ENCODE measurements at regions not wholly inside any gene's neighbourhood (a gene's known extent, or its start where the extent isn't known, plus 50 kb on each side); places are given as distances from the start of the nearest gene placed in this dataset.

DNA sequence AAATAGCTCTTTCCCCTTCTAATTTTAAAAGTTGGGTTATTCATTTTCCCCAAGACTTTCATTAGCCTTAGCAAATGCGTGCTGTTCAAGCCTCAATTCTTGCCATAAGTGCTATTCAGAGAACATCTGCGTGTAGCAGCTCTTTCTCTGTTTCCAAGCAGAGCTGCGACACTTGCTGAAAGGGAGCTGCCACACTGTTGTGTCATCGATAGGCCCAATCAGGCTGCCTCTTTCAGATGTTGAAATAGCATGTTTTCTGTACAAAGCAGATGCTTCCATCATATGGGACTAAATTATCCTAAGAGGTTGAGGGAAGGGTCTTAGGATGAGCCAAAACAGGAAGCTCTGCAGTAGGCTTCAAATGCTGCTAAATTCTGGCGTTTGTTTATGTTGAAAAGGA is 220.9 kb upstream of the CDC14C start:
- Histone ChIP-seq H3K4me2 (no peak overlapping the region), H3K9me3 (no peaks in the 10 kb centered on the region), H3K27ac (no peak overlapping the region), H3K4me1 (no peaks in the 10 kb centered on the region), H3K4me3 (no peak overlapping the region)
- TF ChIP-seq JUN (IDR thresholded peaks at IDR 0.05), result no peak
- TF ChIP-seq, protein P1, sequence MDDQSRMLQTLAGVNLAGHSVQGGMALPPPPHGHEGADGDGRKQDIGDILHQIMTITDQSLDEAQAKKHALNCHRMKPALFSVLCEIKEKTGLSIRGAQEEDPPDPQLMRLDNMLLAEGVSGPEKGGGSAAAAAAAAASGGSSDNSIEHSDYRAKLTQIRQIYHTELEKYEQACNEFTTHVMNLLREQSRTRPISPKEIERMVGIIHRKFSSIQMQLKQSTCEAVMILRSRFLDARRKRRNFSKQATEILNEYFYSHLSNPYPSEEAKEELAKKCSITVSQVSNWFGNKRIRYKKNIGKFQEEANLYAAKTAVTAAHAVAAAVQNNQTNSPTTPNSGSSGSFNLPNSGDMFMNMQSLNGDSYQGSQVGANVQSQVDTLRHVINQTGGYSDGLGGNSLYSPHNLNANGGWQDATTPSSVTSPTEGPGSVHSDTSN (IDR thresholded peaks at IDR 0.05), result no peak
- TF ChIP-seq ZSCAN20 (CRISPR knock-in tag; IDR thresholded peaks at IDR 0.05), result no peak
- TF ChIP-seq, protein P2, sequence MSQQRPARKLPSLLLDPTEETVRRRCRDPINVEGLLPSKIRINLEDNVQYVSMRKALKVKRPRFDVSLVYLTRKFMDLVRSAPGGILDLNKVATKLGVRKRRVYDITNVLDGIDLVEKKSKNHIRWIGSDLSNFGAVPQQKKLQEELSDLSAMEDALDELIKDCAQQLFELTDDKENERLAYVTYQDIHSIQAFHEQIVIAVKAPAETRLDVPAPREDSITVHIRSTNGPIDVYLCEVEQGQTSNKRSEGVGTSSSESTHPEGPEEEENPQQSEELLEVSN (IDR thresholded peaks at IDR 0.05; ENCODE audit: borderline replicate concordance, low read depth), result no peak
- TF ChIP-seq BHLHE40 (IDR thresholded peaks at IDR 0.05; ENCODE audit: low read depth, low read length), result no peak
- TF ChIP-seq CEBPB (IDR thresholded peaks at IDR 0.05), result no peak
- TF ChIP-seq PHF8 (IDR thresholded peaks at IDR 0.05; ENCODE audit: borderline replicate concordance, low read depth), result no peak
- TF ChIP-seq, protein P3, sequence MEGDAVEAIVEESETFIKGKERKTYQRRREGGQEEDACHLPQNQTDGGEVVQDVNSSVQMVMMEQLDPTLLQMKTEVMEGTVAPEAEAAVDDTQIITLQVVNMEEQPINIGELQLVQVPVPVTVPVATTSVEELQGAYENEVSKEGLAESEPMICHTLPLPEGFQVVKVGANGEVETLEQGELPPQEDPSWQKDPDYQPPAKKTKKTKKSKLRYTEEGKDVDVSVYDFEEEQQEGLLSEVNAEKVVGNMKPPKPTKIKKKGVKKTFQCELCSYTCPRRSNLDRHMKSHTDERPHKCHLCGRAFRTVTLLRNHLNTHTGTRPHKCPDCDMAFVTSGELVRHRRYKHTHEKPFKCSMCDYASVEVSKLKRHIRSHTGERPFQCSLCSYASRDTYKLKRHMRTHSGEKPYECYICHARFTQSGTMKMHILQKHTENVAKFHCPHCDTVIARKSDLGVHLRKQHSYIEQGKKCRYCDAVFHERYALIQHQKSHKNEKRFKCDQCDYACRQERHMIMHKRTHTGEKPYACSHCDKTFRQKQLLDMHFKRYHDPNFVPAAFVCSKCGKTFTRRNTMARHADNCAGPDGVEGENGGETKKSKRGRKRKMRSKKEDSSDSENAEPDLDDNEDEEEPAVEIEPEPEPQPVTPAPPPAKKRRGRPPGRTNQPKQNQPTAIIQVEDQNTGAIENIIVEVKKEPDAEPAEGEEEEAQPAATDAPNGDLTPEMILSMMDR (IDR thresholded peaks at IDR 0.05), result no peak
- TF ChIP-seq HOXA7 (CRISPR knock-in tag; IDR thresholded peaks at IDR 0.05), result no peak
- TF ChIP-seq HOXB13 (CRISPR knock-in tag; IDR thresholded peaks at IDR 0.05; ENCODE audit: low read depth), result no peak
- no peak for TF ChIP-seq CBX8 (IDR thresholded peaks at IDR 0.05)
- no peak for TF ChIP-seq MAFK (IDR thresholded peaks at IDR 0.05; ENCODE audit: partially characterized antibody)
- no peak for TF ChIP-seq RAD21 (conservative IDR thresholded peaks at IDR 0.05 in 1 of 2, IDR thresholded peaks at IDR 0.05 in 1 of 2)
- TF ChIP-seq, protein P4, sequence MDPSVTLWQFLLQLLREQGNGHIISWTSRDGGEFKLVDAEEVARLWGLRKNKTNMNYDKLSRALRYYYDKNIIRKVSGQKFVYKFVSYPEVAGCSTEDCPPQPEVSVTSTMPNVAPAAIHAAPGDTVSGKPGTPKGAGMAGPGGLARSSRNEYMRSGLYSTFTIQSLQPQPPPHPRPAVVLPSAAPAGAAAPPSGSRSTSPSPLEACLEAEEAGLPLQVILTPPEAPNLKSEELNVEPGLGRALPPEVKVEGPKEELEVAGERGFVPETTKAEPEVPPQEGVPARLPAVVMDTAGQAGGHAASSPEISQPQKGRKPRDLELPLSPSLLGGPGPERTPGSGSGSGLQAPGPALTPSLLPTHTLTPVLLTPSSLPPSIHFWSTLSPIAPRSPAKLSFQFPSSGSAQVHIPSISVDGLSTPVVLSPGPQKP (IDR thresholded peaks at IDR 0.05; ENCODE audit: low read depth, low read length), result no peak
- no peak for TF ChIP-seq EP300 (IDR thresholded peaks at IDR 0.05)
- no peak for TF ChIP-seq JUNB (IDR thresholded peaks at IDR 0.05)
- no peak for TF ChIP-seq FOXS1 (CRISPR knock-in tag; IDR thresholded peaks at IDR 0.05)
- TF ChIP-seq HEYL (CRISPR knock-in tag; IDR thresholded peaks at IDR 0.05), result no peak
- POLR2A ChIA-PET, result no interaction called here
- ATAC-seq (no peak), DNase-seq (ENCODE audit: low read depth in 1 of 2, low spot score in 1 of 2) (no peak), FAIRE-seq (no peak)
- CTCF ChIA-PET, result no interaction called here
- WGBS (ENCODE audit: missing lambda C conversion rate), result 4% methylated on average over 5 of the region's 5 CpGs

DNA sequence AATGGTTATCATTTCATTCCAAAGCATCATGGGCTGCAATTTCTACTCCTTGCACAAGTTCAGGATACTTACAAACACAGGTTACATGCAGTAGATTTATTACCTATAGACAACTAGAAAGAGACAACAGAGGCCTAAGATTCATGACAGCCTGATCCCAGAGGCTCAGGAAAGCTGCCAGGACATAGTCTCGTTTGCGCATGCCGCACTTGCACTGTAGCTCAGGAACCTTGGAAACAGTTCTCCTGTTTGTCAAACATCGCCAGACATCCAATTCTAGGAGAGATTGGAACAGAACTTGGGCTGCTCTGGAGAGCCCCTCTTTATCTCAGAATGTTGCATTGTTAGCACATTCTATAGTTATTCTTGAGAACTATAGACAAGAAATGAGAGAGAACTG is 216.2 kb upstream of the CDC14C start:
- Histone ChIP-seq H3K4me3 (no peak overlapping the region), H3K4me1 (no peaks in the 10 kb centered on the region), H3K4me2 (no peak overlapping the region), H3K9me3 (no peaks in the 10 kb centered on the region), H3K27ac (no peak overlapping the region)
- FAIRE-seq, result no peak
- WGBS (ENCODE audit: missing lambda C conversion rate), result 0% methylated on average over 1 of the region's 4 CpGs
- POLR2A ChIA-PET, result no interaction called here
- ATAC-seq, result no peak
- no peak for DNase-seq (ENCODE audit: low read depth in 1 of 2, low spot score in 1 of 2)
- CTCF ChIA-PET, result interaction anchor here (0.7 kb wide), 1 partner anchor 27 kb away, joined by 3 read pairs; no protein-coding TSS in a partner anchor
- TF ChIP-seq ESRRA (IDR thresholded peaks at IDR 0.05; ENCODE audit: borderline replicate concordance, low read length), result no peak
- TF ChIP-seq, protein P5, sequence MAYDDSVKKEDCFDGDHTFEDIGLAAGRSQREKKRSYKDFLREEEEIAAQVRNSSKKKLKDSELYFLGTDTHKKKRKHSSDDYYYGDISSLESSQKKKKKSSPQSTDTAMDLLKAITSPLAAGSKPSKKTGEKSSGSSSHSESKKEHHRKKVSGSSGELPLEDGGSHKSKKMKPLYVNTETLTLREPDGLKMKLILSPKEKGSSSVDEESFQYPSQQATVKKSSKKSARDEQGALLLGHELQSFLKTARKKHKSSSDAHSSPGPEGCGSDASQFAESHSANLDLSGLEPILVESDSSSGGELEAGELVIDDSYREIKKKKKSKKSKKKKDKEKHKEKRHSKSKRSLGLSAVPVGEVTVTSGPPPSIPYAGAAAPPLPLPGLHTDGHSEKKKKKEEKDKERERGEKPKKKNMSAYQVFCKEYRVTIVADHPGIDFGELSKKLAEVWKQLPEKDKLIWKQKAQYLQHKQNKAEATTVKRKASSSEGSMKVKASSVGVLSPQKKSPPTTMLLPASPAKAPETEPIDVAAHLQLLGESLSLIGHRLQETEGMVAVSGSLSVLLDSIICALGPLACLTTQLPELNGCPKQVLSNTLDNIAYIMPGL (CRISPR knock-in tag; IDR thresholded peaks at IDR 0.05; ENCODE audit: borderline replicate concordance), result no peak
- no peak for TF ChIP-seq ZSCAN20 (CRISPR knock-in tag; IDR thresholded peaks at IDR 0.05)
- TF ChIP-seq ZC3H11A (IDR thresholded peaks at IDR 0.05), result no peak
- no peak for TF ChIP-seq MYC (IDR thresholded peaks at IDR 0.05; ENCODE audit: borderline replicate concordance, low read length)
- no peak for TF ChIP-seq POLR2AphosphoS2 (conservative IDR thresholded peaks at IDR 0.05; ENCODE audit: low read length)
- TF ChIP-seq, protein P6, sequence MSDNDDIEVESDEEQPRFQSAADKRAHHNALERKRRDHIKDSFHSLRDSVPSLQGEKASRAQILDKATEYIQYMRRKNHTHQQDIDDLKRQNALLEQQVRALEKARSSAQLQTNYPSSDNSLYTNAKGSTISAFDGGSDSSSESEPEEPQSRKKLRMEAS (IDR thresholded peaks at IDR 0.05), result no peak
- no peak for TF ChIP-seq CHD2 (IDR thresholded peaks at IDR 0.05; ENCODE audit: low read length, partially characterized antibody)

Data from A549 (cell line).